ENCODE measurements at regions not wholly inside any gene's neighbourhood (a gene's known extent, or its start where the extent isn't known, plus 50 kb on each side); places are given as distances from the start of the nearest gene placed in this dataset.

DNA sequence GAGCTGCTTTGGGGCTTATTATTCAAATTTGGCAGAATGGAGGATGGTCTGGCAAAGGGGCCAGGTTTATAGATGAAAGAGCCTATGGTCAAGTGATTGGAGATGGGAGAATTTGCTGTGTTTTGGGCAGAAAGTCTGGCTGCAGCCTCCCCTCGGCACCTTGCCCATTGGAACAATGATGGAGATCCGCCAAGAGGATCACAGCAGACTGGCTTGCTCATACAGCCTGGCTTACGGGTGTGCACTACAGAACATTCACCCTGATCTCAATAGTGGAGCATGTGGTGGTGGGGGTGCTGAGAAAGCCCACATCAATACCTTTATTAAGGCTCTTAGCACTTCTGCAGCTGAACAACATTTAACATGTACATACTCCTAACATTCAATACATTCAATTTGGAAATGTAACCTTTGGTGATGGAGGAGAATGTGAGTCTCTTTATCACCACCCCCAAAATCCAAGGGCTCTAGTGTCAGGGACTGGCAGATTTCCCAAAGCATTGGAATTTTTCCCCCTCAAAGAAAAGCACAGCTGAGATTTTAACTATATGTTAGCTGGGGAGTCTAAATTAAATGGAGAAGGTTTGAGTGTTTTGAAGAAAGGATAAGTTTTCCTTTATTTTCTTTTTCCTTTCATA lies 118.4 kb upstream of the TMC3 start:
- DNase-seq (ENCODE audit: low read depth) = peak; percentile 40

DNA sequence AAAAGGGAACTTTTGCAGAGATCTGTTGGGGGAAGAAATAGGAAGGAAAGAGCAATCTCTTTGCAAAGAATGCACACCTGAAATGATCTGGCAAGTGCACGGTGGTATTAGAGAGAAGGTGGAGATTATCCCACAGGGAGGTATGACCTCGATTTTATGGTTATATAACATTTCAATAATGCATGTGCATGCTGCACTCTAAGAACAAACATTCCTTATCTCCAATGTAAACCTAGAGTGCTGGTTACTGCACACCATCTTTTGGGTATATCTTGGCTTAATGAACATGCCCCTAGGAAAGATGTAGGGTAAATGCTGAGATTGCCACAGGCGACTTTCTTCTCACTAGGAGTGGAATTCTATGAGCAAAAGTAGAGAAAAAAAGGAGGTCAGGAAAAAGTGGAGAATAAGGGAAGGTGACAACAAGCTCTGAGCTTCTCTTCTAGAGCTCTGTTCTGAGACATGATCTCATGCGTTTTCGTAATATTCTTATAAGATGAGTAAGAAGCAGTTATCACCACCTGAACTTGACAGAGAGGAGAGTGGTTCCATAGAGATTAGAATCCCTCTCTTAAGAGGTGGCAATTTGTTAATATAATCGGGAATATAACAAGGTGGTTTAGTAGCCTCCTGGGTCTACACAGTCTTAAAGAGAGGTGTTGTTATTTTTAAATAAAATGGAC lies 117.5 kb upstream of the TMC3 start:
- no peak for DNase-seq (ENCODE audit: low read depth)

GRCh38 chr15:81485806-81486205 lies 111.8 kb upstream of the TMC3 start:
- DNase-seq (ENCODE audit: low read depth) = peak; percentile 44

DNA sequence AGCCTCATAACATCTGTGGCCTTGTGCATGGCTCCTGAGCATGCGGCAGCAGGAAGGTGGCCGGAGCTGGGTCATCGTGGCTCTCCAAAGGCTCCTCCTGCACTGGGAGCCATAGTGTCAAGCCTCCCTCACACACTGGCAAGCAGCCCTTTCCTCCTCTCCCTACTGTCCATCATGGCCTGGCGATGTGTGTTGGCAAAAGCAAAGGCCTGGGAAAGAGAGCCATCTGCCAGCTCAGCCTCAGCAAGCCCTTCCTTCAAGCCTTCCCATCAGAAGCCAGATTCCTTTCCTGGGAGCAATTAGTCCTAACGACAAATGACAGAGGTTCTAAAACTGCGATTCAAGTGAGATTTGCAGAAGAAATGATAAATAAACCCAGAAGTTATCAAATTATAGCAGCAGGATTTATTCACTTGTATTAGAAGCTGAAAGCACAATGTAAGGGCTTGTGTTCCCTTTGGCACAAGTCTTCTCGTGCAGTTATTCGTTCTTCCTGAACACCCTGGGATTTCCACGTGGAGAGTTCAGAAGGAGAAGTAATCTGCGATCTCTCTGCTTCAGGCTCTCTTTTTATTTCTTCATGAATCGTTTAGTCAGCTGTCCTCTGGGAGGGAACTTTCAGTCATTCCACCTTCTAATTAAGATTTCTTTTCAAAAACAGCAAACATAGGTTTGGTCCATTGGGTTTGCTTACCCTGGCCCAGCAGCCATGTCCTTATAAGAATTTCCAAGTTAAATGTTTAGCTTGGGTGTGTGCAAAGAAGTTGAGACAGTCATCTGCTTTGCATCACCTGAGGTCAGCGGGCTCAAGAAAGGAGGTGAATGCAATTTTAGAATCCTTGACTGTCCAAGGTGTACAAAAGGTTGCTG lies 110.3 kb upstream of the TMC3 start:
- no peak for DNase-seq (ENCODE audit: low read depth)

DNA sequence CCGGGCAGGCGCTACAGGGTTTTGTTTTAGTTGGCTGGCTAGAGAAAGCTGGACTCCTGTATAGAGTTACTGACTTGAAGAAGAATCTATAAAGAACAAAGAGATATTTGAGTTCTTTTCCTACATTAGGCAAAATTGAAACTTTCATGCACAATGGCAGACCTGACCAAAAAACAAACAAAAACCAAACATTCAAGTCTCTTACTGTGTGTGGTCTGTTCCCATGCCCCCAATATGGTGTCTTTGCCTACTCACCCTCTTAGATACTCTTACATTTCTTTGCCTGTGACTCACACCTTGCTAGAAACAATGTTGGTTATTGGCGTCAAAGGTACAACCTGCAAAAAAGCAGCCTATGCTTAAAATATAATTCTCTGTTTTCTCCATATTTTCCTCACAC lies 109.5 kb upstream of the TMC3 start:
- no peak for DNase-seq (ENCODE audit: low read depth)

- DNase-seq (ENCODE audit: low read depth) = no peak
Observed at GRCh38 chr15:81481346-81481745, 107.3 kb upstream of the TMC3 start.

- DNase-seq (ENCODE audit: low read depth) = peak; percentile 78
Observed at GRCh38 chr15:81480645-81481053, 106.6 kb upstream of the TMC3 start.

DNA sequence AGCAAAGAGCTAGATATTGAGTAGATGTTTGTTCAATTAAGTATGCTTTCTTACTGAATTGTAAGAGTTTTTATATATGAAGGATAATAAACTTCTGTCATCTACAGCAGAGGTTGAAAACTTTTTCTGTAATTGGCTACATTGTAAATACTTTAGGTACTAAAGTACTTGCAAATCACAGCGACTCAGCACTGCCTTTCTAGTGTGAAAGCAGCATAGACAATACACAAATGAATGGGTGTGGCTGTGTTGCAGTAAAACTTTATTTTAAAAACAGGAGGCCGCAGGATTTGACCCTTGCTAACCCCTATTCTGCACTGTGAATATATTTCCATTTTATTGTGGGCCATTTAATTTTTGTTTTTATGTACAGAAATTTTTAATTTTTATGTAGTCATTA lies 104.3 kb upstream of the TMC3 start:
- DNase-seq (ENCODE audit: low read depth) = no peak

DNA sequence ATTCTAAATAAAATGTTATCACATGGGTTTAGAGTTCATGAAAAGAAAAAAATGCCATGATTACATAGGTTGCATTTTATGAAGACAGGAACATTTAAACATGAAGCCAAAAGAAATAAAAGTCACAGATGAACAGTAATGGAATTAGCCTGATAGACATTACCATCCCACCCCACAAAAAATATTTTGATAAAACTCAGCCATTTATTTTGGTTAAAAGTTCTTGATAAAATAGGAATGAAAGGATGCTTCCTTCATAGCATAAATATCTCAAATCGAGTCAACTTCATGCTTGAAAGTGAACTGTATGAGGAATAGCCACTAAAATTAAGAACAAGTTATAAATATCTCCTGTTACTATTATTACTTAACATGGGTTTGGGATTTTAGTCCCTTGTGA lies 101.9 kb upstream of the TMC3 start:
- DNase-seq (ENCODE audit: low read depth) = no peak

DNA sequence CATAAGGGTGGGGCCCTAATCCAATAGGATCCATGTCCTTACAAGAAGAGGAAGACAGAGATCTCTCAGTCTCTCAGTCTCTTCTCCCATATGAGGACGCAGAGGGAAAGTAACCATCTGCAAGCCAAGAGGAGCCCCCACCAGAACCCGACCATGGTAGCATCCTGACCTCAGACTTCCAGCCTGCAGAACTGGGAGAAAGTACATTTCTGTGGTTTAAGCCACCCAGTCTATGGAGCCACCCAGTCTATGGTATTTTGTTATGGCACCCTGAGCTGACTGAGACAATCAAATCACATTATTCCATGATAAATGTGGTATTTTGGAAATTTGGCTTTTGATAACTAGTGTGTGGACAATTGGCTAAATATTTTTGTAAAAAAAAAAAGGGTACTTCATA lies 101.5 kb upstream of the TMC3 start:
- DNase-seq (ENCODE audit: low read depth) = no peak

DNA sequence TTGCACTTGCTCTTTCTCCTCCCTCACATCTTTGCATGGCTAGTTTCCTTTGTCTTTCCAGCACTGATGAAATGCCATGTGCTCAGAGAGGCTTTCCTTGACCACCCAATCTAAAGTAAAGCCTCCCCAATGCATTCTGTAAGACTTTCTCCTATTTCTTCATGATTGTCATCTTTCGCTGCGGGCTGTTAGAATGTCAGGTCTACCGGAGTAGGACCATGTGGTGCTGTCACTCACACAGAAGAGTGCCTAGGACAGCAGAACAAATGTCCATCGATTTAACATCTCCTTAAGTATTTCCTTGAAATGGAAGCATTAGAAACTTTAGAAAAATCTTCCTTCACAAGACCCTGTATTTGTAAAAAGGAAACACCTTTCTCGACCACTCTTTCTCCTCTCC lies 99.9 kb upstream of the TMC3 start:
- DNase-seq (ENCODE audit: low read depth) = no peak

- DNase-seq (ENCODE audit: low read depth) = no peak
Observed at GRCh38 chr15:81473177-81473576, 99.2 kb upstream of the TMC3 start.

DNA sequence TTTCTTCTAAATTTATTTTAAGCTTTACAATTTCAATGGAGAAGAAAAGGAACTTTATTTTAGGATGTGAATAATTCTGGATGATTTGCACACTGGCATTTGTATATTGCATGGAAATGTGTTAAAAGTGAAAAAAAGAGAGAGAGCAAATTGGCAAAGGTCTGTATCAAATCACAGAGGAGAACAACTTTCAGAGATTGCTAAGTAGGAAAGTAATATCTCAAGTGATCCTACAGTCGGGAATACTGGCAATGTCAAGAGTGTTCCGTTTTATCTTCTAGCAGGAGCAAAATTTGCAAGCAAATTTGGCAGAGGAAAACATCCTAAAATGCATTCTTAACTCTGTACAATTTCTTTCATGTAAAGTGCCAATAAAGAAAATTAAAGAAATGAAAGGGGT lies 97.1 kb upstream of the TMC3 start:
- no peak for DNase-seq (ENCODE audit: low read depth)

DNA sequence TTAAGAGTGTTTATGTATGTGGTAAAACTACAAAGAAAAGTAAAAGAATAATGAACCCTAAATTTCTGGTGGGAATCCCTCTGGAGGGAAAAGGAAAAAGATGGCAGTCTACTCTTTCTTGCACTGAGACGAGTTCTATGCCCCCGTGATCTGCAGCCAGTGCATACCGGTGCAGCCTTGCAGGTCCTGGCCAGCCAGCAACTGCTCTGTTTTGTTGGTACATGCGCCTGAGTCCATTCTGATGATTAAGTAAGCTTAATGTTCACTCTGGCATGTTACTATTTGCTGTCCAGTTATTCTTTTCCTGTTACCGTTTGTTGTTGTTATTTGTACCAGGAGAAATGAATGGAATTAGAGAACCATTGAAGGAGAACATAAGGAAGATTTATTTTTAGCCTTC lies 95.1 kb upstream of the TMC3 start:
- DNase-seq (ENCODE audit: low read depth) = no peak

- DNase-seq (ENCODE audit: low read depth) = no peak
Observed at GRCh38 chr15:81466741-81467140, 92.7 kb upstream of the TMC3 start.

GRCh38 chr15:81454024-81454423 lies 80.0 kb upstream of the TMC3 start:
- DNase-seq (ENCODE audit: low read depth) = peak; percentile 42

- DNase-seq (ENCODE audit: low read depth) = no peak
Observed at GRCh38 chr15:81450721-81451120, 76.7 kb upstream of the TMC3 start.

- no peak for DNase-seq (ENCODE audit: low read depth)
Observed at GRCh38 chr15:81449836-81450474, 75.9 kb upstream of the TMC3 start.

DNA sequence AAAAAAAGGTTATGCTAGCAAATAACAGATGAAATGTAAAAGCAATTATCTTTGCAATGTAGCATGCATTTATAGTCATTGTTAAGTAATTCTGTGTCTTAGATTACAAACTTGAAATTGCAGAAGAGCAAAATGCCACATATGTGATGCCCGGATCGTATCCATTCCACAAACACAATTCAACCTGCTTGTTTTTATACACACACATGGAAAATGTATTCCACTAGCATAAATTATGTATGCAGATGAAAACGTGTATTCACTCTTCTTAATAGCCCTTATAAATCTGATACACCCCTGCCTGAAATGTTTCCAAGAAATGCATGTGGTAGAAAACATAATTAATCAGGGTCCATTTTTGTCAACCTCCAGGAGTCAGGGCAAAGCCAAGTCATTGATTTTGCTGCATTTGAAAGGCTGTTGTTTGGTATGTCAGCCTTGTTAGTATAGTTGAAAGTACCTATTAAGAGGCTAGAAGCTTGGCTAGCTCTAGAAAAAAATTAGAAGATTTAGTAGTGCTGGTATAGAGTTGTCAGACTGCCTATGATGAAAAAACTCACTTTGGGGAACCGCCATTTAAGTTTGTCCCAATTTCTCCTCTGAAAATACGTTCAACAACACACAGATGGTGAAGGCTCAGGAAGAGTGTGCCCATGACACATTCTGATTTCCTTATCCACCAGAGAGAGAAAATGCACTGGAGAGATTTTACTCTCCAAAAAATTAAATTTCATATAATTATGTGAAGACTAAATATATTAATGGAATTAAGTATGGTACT lies 69.2 kb upstream of the TMC3 start:
- no peak for DNase-seq (ENCODE audit: low read depth)

DNA sequence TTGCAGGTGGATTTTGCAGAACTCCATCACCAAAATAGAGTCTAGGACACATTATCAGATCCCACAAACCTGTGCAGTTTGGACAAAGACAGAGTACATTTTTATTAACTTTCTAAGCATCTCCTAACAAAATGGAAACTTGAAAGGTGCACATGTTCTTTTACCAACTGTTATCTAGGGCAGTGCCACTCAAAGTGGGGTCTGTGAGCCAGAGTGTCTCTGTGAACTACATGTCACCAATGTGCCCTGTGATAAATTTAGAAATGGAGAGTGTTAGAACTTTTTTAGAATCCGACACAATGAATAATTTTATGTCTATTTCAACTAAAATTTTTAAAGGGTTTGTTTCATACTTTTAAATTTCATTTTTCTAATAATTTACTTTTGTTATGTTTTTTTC lies 68.4 kb upstream of the TMC3 start:
- no peak for DNase-seq (ENCODE audit: low read depth)

- DNase-seq (ENCODE audit: low read depth) = no peak
Observed at GRCh38 chr15:81434851-81435250, 60.8 kb upstream of the TMC3 start.
